Tibial artery (tissue), 4 donors: ENCODE measurements at regions not wholly inside any gene's neighbourhood (a gene's known extent, or its start where the extent isn't known, plus 50 kb on each side); places are given as distances from the start of the nearest gene placed in this dataset.

Source experiments
- DNase-seq, 2 donors: peaks; one replicate each; pipeline ENCODE4 v3.0.0-alpha.2; 2019
- H3K27ac ChIP-seq, 2 donors: fragments of 200-600 bp; sonication (generic) in 1 of 2; 1 replicate in 1 of 2; 2 replicates in 1 of 2; pipeline ENCODE4 v1.5.1; 2018 to 2019; ENCODE audit warnings: mild to moderate bottlenecking in 1 of 2
- H3K27me3 ChIP-seq, 2 donors: fragments of 200-600 bp; sonication (generic) in 1 of 2; one replicate each; pipeline versions ENCODE4 v1.5.1 to v1.6.0; 2016 to 2019
- H3K36me3 ChIP-seq, 3 donors: fragments of 200-600 bp; sonication (generic) in 2 of 3; one replicate each; pipeline ENCODE4 v1.5.1; 2016 to 2019; ENCODE audit warnings: mild to moderate bottlenecking in 2 of 3
- H3K4me1 ChIP-seq, 4 donors: fragments of 200-600 bp; sonication (generic) in 2 of 4; 1 replicate in 3 of 4; 2 replicates in 1 of 4; pipeline ENCODE4 v1.5.1; 2016 to 2019
- H3K4me3 ChIP-seq, 2 donors: fragments of 200-600 bp; sonication (generic) in 1 of 2; 1 replicate in 1 of 2; 2 replicates in 1 of 2; pipeline ENCODE4 v1.5.1; 2018 to 2019; ENCODE audit warnings: mild to moderate bottlenecking in 2 of 2
- H3K9me3 ChIP-seq, 3 donors: fragments of 200-600 bp; sonication (generic) in 1 of 3; one replicate each; pipeline ENCODE4 v1.5.1; 2016 to 2019
- intact Hi-C: fragments of 100-400 bp; cut with DNase I; formaldehyde crosslinking; loops from one replicate; pipeline ENCODE4 v1.15.0; 2023; ENCODE audit warnings: low total_unique reads
- TF ChIP-seq, protein P1 (sequence below), 2 experiments: fragments of 200-600 bp in 1 of 2; fragments of 450-650 bp in 1 of 2; IDR thresholded peaks; one replicate each; pipeline ENCODE4 v1.5.1; 2017 to 2019; ENCODE audit warnings: antibody characterized with exemption in 2 of 2, mild to moderate bottlenecking in 1 of 2, moderate library complexity in 1 of 2

DNA sequence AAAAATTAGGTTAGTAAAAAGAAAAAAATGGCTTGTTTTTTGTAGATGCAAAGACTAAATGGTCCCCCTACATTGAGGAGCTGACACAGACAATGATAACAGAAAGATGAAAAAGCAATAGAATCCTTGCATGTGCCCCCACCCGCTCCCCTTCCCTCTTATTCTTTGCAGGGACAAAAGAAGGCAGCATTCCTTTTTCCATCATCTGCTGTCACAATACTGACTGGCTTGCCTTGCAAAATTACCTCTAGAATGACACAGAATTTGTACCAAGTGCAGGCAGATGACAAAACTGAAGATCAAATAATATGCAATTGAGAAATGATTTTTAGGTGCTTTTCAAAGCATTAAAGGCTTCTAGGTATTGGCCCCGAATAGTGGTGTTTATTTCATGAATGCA lies 153.1 kb upstream of the AGA start:
- intact Hi-C loops = no loop called here
- TF ChIP-seq, protein P1, sequence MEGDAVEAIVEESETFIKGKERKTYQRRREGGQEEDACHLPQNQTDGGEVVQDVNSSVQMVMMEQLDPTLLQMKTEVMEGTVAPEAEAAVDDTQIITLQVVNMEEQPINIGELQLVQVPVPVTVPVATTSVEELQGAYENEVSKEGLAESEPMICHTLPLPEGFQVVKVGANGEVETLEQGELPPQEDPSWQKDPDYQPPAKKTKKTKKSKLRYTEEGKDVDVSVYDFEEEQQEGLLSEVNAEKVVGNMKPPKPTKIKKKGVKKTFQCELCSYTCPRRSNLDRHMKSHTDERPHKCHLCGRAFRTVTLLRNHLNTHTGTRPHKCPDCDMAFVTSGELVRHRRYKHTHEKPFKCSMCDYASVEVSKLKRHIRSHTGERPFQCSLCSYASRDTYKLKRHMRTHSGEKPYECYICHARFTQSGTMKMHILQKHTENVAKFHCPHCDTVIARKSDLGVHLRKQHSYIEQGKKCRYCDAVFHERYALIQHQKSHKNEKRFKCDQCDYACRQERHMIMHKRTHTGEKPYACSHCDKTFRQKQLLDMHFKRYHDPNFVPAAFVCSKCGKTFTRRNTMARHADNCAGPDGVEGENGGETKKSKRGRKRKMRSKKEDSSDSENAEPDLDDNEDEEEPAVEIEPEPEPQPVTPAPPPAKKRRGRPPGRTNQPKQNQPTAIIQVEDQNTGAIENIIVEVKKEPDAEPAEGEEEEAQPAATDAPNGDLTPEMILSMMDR (IDR thresholded peaks at IDR 0.05) = no peak
- Histone ChIP-seq H3K4me1 (no peaks in the 10 kb centered on the region), H3K36me3 (no peaks in the 10 kb centered on the region), H3K9me3 (no peaks in the 10 kb centered on the region), H3K27ac (no peak overlapping the region), H3K4me3 (no peak overlapping the region), H3K27me3 (no peaks in the 10 kb centered on the region)
- no peak for DNase-seq

DNA sequence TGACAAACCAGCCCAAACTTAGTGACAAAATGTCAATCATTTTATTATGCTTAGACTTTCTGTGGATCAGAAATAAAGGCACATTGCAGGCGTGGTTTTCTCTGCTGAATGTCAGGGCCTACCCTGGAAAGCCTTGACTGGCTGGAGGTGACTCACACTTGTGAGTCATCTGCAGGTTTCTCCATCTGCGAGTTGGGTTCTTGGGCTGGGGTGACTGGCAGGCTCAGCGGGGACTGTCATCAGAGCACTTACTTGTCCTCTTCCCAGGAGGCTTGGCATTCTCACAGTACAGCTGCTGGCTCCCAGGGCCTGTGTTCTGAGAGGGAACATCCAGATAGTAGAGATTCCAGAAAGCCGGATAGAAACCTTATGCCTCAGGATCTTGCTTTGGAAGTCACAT lies 153.8 kb upstream of the AGA start:
- Histone ChIP-seq H3K36me3 (no peaks in the 10 kb centered on the region), H3K9me3 (no peaks in the 10 kb centered on the region), H3K4me1 (no peaks in the 10 kb centered on the region), H3K4me3 (no peak overlapping the region), H3K27ac (no peak overlapping the region), H3K27me3 (no peaks in the 10 kb centered on the region)
- no peak for DNase-seq
- TF ChIP-seq, protein P1 (IDR thresholded peaks at IDR 0.05) = no peak
- intact Hi-C loops = no loop called here

DNA sequence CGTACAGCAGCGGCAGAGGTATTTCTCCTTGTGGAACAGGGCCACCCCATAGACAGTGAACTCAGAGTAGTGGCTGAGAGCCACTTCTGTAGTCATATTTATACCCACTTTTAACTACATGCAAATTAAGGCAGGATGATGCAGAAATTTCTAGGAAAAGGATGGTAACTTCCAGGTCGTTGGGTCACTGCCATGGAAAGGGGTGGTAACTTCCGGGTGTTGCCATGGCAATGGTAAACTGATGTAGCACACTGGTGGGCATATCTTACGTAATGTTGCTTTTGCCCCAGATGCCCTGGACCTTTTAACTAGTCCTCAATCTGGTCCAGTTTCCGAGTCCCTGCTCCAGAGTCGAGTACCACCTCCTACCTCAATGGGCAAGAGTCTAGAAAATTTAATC lies 154.8 kb upstream of the AGA start:
- H3K4me3 ChIP-seq = no peak overlapping the region
- no peak for DNase-seq
- no peak overlapping the region for H3K27ac ChIP-seq
- H3K4me1 ChIP-seq = no peaks in the 10 kb centered on the region
- TF ChIP-seq, protein P1 (IDR thresholded peaks at IDR 0.05) = no peak
- H3K27me3 ChIP-seq = no peaks in the 10 kb centered on the region
- H3K9me3 ChIP-seq = no peaks in the 10 kb centered on the region
- no peaks in the 10 kb centered on the region for H3K36me3 ChIP-seq
- intact Hi-C loops = no loop called here

DNA sequence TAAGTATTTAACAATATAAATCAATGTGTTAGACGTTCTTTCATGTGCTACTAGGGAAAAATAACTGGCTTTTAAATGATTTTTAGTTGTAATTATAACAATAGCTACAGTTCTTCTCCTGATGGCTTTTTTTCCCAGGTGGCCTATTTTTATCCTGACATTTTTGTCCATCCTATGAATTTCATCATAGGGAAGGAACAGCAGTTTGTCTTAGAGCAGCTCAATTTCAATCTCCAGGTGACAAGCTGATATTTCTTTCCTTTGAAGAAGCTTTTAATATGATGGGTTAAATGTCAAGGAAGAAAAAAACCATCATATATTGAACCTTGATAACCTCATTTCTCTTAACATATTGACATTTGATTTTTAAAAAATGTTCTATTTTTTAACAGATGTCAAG lies 163.0 kb upstream of the AGA start:
- no peak overlapping the region for H3K27ac ChIP-seq
- no peak for DNase-seq
- no peaks in the 10 kb centered on the region for H3K27me3 ChIP-seq
- no peaks in the 10 kb centered on the region for H3K9me3 ChIP-seq
- no peaks in the 10 kb centered on the region for H3K36me3 ChIP-seq
- TF ChIP-seq, protein P1 (IDR thresholded peaks at IDR 0.05) = no peak
- no peak overlapping the region for H3K4me3 ChIP-seq
- intact Hi-C loops = no loop called here
- no peaks in the 10 kb centered on the region for H3K4me1 ChIP-seq

DNA sequence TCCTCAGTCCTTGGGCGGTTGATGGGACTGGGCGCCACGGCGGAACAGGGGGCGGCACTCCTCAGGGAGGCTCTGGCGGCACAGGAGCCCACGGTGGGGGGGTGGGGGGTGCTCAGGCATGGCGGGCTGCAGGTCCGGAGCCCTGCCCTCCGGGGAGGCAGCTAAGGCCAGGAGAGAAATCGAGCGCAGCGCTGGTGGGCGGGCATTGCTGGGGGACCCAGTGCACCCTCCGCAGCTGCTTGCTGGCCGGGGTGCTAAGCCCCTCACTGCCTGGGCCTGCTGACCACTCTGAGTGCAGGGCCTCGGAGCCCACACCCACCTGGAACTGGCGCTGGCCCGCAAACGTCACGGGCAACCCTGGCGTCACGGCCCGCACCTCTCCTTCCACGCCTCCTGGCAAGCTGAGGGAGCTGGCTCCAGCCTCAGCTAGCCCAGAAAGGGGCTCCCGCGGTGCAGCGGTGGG lies 164.9 kb upstream of the AGA start:
- Histone ChIP-seq H3K27me3 (no peaks in the 10 kb centered on the region), H3K4me3 (no peak overlapping the region), H3K27ac (no peak overlapping the region), H3K36me3 (no peaks in the 10 kb centered on the region), H3K9me3 (no peaks in the 10 kb centered on the region), H3K4me1 (no peaks in the 10 kb centered on the region)
- DNase-seq = no peak
- TF ChIP-seq, protein P1 (IDR thresholded peaks at IDR 0.05) = no peak
- intact Hi-C loops = no loop called here

DNA sequence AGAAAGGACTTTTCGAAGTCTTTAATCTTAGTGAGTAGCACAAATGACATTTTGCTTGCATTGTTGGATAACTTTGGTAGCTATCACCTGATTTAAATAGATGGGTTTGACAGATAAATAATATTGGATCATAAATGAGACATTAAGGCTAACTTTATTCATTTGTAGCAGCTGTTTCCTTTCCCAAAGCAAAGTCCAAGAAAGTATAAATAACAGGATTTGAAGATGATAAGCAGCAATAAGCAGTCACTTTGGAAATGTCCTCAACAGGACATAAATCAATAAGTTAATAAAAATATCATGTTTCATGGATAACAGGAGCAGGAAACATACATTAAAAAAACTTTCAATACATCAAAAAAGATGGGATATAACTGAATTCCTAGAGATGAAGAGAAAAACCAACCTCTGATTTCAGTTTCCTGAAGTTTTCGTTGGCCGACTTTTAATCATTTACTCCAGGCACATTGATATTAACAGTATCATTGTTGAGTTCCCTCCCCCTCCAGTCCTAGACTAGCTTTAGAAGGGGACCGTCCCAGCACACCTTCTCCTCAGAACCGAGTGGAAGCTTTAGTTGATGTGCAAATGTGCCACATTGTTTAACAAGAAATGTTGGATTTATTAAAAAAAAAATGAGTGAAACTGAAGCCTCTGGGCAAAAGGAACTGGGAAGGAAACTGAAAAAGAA lies 169.9 kb upstream of the AGA start:
- DNase-seq = no peak

More for the DNA sequence above, 169.9 kb upstream of the AGA start:
- Histone ChIP-seq H3K9me3 (no peaks in the 10 kb centered on the region), H3K4me1 (no peaks in the 10 kb centered on the region), H3K27ac (no peak overlapping the region), H3K4me3 (no peak overlapping the region), H3K27me3 (no peaks in the 10 kb centered on the region), H3K36me3 (no peaks in the 10 kb centered on the region)
- intact Hi-C loops = no loop called here
- TF ChIP-seq, protein P1 (IDR thresholded peaks at IDR 0.05) = no peak
